ENCODE measurements at regions not wholly inside any gene's neighbourhood (a gene's known extent, or its start where the extent isn't known, plus 50 kb on each side); places are given as distances from the start of the nearest gene placed in this dataset.

DNA sequence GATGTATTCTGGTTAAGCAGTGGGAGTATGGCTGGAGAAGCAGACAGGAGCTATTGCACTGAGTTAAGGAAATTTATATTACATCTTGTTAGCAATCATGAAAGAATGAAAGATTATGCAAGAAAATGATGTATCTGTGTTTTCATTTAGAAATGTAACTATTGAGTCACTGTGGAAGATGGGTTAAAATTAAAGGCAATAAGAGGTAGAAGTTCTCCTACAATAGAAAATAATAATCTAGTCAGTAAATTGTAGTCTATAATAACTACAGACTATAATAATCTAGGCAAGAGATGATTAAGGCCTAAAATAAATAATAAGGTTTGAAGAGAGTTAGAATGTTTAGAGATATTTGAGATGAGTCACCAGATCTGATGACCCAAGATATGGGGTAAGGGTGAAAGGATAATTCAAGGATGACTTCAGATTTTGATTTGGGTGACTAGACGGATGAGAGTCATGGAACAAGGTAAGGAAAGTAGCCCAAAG lies 371.9 kb upstream of the KCNH7 start:
- TF ChIP-seq, protein P1, sequence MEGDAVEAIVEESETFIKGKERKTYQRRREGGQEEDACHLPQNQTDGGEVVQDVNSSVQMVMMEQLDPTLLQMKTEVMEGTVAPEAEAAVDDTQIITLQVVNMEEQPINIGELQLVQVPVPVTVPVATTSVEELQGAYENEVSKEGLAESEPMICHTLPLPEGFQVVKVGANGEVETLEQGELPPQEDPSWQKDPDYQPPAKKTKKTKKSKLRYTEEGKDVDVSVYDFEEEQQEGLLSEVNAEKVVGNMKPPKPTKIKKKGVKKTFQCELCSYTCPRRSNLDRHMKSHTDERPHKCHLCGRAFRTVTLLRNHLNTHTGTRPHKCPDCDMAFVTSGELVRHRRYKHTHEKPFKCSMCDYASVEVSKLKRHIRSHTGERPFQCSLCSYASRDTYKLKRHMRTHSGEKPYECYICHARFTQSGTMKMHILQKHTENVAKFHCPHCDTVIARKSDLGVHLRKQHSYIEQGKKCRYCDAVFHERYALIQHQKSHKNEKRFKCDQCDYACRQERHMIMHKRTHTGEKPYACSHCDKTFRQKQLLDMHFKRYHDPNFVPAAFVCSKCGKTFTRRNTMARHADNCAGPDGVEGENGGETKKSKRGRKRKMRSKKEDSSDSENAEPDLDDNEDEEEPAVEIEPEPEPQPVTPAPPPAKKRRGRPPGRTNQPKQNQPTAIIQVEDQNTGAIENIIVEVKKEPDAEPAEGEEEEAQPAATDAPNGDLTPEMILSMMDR (IDR thresholded peaks at IDR 0.05 in 4 of 5, conservative IDR thresholded peaks at IDR 0.05 in 1 of 5) = no peak
- TF ChIP-seq POLR2A (IDR thresholded peaks at IDR 0.05) = no peak
